Loucy (cell line): ENCODE measurements at regions not wholly inside any gene's neighbourhood (a gene's known extent, or its start where the extent isn't known, plus 50 kb on each side); places are given as distances from the start of the nearest gene placed in this dataset.

Experiments
- H2AFZ ChIP-seq: fragments of 200-600 bp; sonication (generic); 2 replicates; pipeline ENCODE4 v1.6.0; 2016; ENCODE audit warnings: antibody characterized with exemption, mild to moderate bottlenecking, low read length, moderate library complexity
- H3F3A ChIP-seq: fragments of 200-600 bp; 2 replicates; pipeline ENCODE4 v1.6.0; 2016; ENCODE audit warnings: antibody characterized with exemption, low read depth, mild to moderate bottlenecking
- H3K27me3 ChIP-seq: fragments of 200-600 bp; sonication (generic); 2 replicates; pipeline ENCODE4 v1.6.1; 2014; ENCODE audit warnings: low read length, mild to moderate bottlenecking; ENCODE audit not compliant: insufficient read depth, poor library complexity, severe bottlenecking
- H3K36me3 ChIP-seq: fragments of 200-600 bp; sonication (generic); 2 replicates; pipeline ENCODE4 v1.6.1; 2016; ENCODE audit warnings: low read length; ENCODE audit not compliant: insufficient read depth
- H3K4me1 ChIP-seq: fragments of 200-600 bp; sonication (generic); 2 replicates; pipeline ENCODE4 v1.5.1; 2014; ENCODE audit warnings: low read length, mild to moderate bottlenecking; ENCODE audit not compliant: insufficient read depth, poor library complexity, severe bottlenecking
- H3K4me2 ChIP-seq: fragments of 200-600 bp; sonication (generic); 2 replicates; pipeline ENCODE4 v1.6.0; 2014; ENCODE audit warnings: antibody characterized with exemption, low read length, low read depth, mild to moderate bottlenecking; ENCODE audit not compliant: poor library complexity, severe bottlenecking
- H3K4me3 ChIP-seq: fragments of 200-600 bp; sonication (generic); 2 replicates; pipeline ENCODE4 v1.5.1; 2014; ENCODE audit warnings: low read length, mild to moderate bottlenecking, mixed read lengths; ENCODE audit not compliant: poor library complexity, severe bottlenecking
- H3K79me2 ChIP-seq: fragments of 200-600 bp; sonication (generic); 2 replicates; pipeline ENCODE4 v1.6.1; 2014; ENCODE audit warnings: low read length; ENCODE audit not compliant: insufficient read depth
- H3K9ac ChIP-seq: fragments of 200-600 bp; sonication (generic); 2 replicates; pipeline ENCODE4 v1.6.0; 2014; ENCODE audit warnings: mild to moderate bottlenecking, low read depth, low read length, moderate library complexity; ENCODE audit not compliant: poor library complexity, severe bottlenecking
- H3K9me2 ChIP-seq: fragments of 200-600 bp; sonication (generic); replicated peaks from 2 replicates; pipeline ENCODE4 v1.6.1; 2016; ENCODE audit warnings: low read depth, low read length, mixed read lengths
- H3K9me3 ChIP-seq: fragments of 200-600 bp; sonication (generic); 2 replicates; pipeline ENCODE4 v1.6.1; 2014; ENCODE audit warnings: mild to moderate bottlenecking, antibody characterized with exemption, low read length, low read depth; ENCODE audit not compliant: insufficient read depth
- H4K20me1 ChIP-seq: fragments of 200-600 bp; sonication (generic); 2 replicates; pipeline ENCODE4 v1.6.0; 2014; ENCODE audit warnings: antibody characterized with exemption, low read length, mild to moderate bottlenecking; ENCODE audit not compliant: insufficient read depth, poor library complexity, severe bottlenecking
- CTCF ChIP-seq: fragments of 200-600 bp; sonication (generic); conservative IDR thresholded peaks from 2 replicates; pipeline ENCODE4 v1.5.1; 2014; ENCODE audit warnings: mild to moderate bottlenecking, antibody characterized with exemption, low read length
- EZH2phosphoT487 ChIP-seq: fragments of 200-600 bp; IDR thresholded peaks from 2 replicates; pipeline ENCODE4 v1.6.1; 2018; ENCODE audit warnings: antibody characterized with exemption, mild to moderate bottlenecking, moderate library complexity, borderline replicate concordance

GRCh38 chr2:217683106-217683870, 319.5 kb downstream of the TNS1 start:
- H3K4me3 ChIP-seq: no peak overlapping the region
- H4K20me1 ChIP-seq: no peaks in the 10 kb centered on the region
- H2AFZ ChIP-seq: no peak overlapping the region
- H3K4me2 ChIP-seq: no peak overlapping the region
- no peaks in the 10 kb centered on the region for H3K9me3 ChIP-seq
- TF ChIP-seq EZH2phosphoT487 (no peak), CTCF (no peak)
- no peaks in the 10 kb centered on the region for H3K4me1 ChIP-seq
- H3K27me3 ChIP-seq: no peaks in the 10 kb centered on the region
- H3K9me2 ChIP-seq: no peaks in the 10 kb centered on the region
- no peaks in the 10 kb centered on the region for H3K79me2 ChIP-seq
- H3K9ac ChIP-seq: no peak overlapping the region
- no peaks in the 10 kb centered on the region for H3K36me3 ChIP-seq
- no peaks in the 10 kb centered on the region for H3F3A ChIP-seq

GRCh38 chr2:217681791-217682190, 321.0 kb downstream of the TNS1 start:
- Histone ChIP-seq H3F3A (no peaks in the 10 kb centered on the region), H3K9me2 (no peaks in the 10 kb centered on the region), H2AFZ (no peak overlapping the region), H3K27me3 (no peaks in the 10 kb centered on the region), H3K4me2 (no peak overlapping the region), H3K9ac (no peak overlapping the region), H3K79me2 (no peaks in the 10 kb centered on the region), H3K4me1 (no peaks in the 10 kb centered on the region), H3K4me3 (no peak overlapping the region), H3K36me3 (no peaks in the 10 kb centered on the region), H3K9me3 (no peaks in the 10 kb centered on the region), H4K20me1 (no peaks in the 10 kb centered on the region)
- TF ChIP-seq CTCF (no peak), EZH2phosphoT487 (no peak)

- Histone ChIP-seq H3K9me2 (no peaks in the 10 kb centered on the region), H3K4me3 (no peak overlapping the region), H3K27me3 (no peaks in the 10 kb centered on the region), H2AFZ (no peak overlapping the region), H3K9me3 (no peaks in the 10 kb centered on the region), H3K4me1 (no peaks in the 10 kb centered on the region), H3K36me3 (no peaks in the 10 kb centered on the region), H4K20me1 (no peaks in the 10 kb centered on the region), H3F3A (no peaks in the 10 kb centered on the region), H3K79me2 (no peaks in the 10 kb centered on the region), H3K9ac (no peak overlapping the region), H3K4me2 (no peak overlapping the region)
- TF ChIP-seq EZH2phosphoT487 (no peak), CTCF (no peak)
These were observed 322.4 kb downstream of the TNS1 start for GRCh38 chr2:217680381-217680780.
